HepG2 (cell line): ENCODE measurements at regions not wholly inside any gene's neighbourhood (a gene's known extent, or its start where the extent isn't known, plus 50 kb on each side); places are given as distances from the start of the nearest gene placed in this dataset.

ENCODE experiments used
- ATAC-seq: fragments of 200-7000 bp; cut with Tn5 transposase; 3 replicates; pipeline ENCODE4 v1.9.1; 2020; ENCODE audit warnings: mild to moderate bottlenecking, moderate library complexity
- BruUV-seq: library from RNA; stranded (reverse); fragments of 400-500 nt; replicated peaks from 2 replicates; lab custom pipeline; 2021; lab: Mats Ljungman, UMichigan
- CTCF ChIA-PET: fragments of 300-600 bp; formaldehyde crosslinking; extraction: SDS; loops from one replicate; lab custom pipeline; 2021; ENCODE audit warnings: low total read pairs, inconsistent platforms, low intra/inter-chr PET ratio; lab: Yijun Ruan, JAX
- POLR2A ChIA-PET: fragments of 350-600 bp; sonication (Branson Sonifier 250); formaldehyde crosslinking; loops from one replicate; lab custom pipeline; 2020; ENCODE audit warnings: antibody characterized with exemption, inconsistent platforms; lab: Yijun Ruan, JAX
- DNase-seq: peaks from one replicate; pipeline ENCODE4 v3.0.0-alpha.2; 2015; ENCODE audit warnings: low spot score
- FAIRE-seq: peaks from 3 replicates; lab custom pipeline; 2011; peaks lifted over from hg19 to GRCh38; lab: Jason Lieb, UNC
- H2AFZ ChIP-seq: one replicate; pipeline ENCODE4 v1.6.1; 2011; ENCODE audit warnings: low read length, inconsistent platforms
- H3K27ac ChIP-seq: fragments of 300-600 bp; 3 replicates; pipeline ENCODE4 v1.8.0; 2011; ENCODE audit warnings: mixed run types, mild to moderate bottlenecking, mixed read lengths, low read length, inconsistent platforms; ENCODE audit not compliant: insufficient read depth; ENCODE audit errors: extremely low read length
- H3K27me3 ChIP-seq, 2 experiments: fragments of 200-600 bp in 1 of 2; 2 replicates in 1 of 2; 3 replicates in 1 of 2; pipeline versions ENCODE4 v1.6.0 to v1.8.0; 2011; ENCODE audit warnings: low read length in 2 of 2, mild to moderate bottlenecking in 2 of 2, moderate library complexity in 2 of 2, inconsistent platforms in 1 of 2; ENCODE audit not compliant: insufficient read depth in 2 of 2, control insufficient read depth in 1 of 2
- H3K36me3 ChIP-seq, 2 experiments: fragments of 200-600 bp in 1 of 2; replicated peaks in 1 of 2; 2 replicates in 1 of 2; 3 replicates in 1 of 2; pipeline versions ENCODE4 v1.5.1 to v1.8.0; 2011; ENCODE audit warnings: low read length in 2 of 2, inconsistent platforms in 1 of 2; ENCODE audit not compliant: insufficient read depth in 2 of 2, control insufficient read depth in 1 of 2
- H3K4me1 ChIP-seq: 2 replicates; pipeline ENCODE4 v1.5.1; 2012; ENCODE audit warnings: low read length, inconsistent platforms; ENCODE audit not compliant: insufficient read depth
- H3K4me2 ChIP-seq: 2 replicates; pipeline ENCODE4 v1.6.0; 2011; ENCODE audit warnings: low read depth, low read length, inconsistent platforms
- H3K4me3 ChIP-seq, 3 experiments: fragments of 200-600 bp in 1 of 3; sonication (generic), shearing (Covaris generic) in 1 of 3; replicated peaks in 1 of 3; 2 replicates each; pipeline ENCODE4 v1.5.1; 2011 to 2016; ENCODE audit warnings: low read length in 3 of 3, inconsistent platforms in 2 of 3, low read depth in 2 of 3, mild to moderate bottlenecking in 2 of 3, control low read depth in 1 of 3, mixed read lengths in 1 of 3; ENCODE audit not compliant: insufficient read depth in 1 of 3
- H3K79me2 ChIP-seq: one replicate; pipeline ENCODE4 v1.6.1; 2011; ENCODE audit warnings: low read length, inconsistent platforms; ENCODE audit not compliant: insufficient read depth
- H3K9ac ChIP-seq: 2 replicates; pipeline ENCODE4 v1.6.0; 2011; ENCODE audit warnings: mild to moderate bottlenecking, low read depth, low read length, inconsistent platforms; ENCODE audit not compliant: insufficient read depth
- H3K9me3 ChIP-seq: 2 replicates; pipeline ENCODE4 v1.5.1; 2012; ENCODE audit warnings: mild to moderate bottlenecking, low read length
- H4K20me1 ChIP-seq: 2 replicates; pipeline ENCODE4 v1.6.0; 2011; ENCODE audit warnings: inconsistent platforms, mild to moderate bottlenecking, low read length, moderate library complexity; ENCODE audit not compliant: insufficient read depth
- ADNP ChIP-seq: sonication (generic); formaldehyde crosslinking; IDR thresholded peaks from 2 replicates; pipeline ENCODE4 v1.4.0; 2020; ENCODE audit warnings: missing genetic modification reagents
- CSRNP1 ChIP-seq: sonication (generic); formaldehyde crosslinking; IDR thresholded peaks from 2 replicates; pipeline ENCODE4 v1.8.1; 2023; ENCODE audit warnings: mild to moderate bottlenecking, missing genetic modification reagents
- FOSL1 ChIP-seq: sonication (generic); formaldehyde crosslinking; IDR thresholded peaks from 2 replicates; pipeline ENCODE4 v1.9.0; 2021; ENCODE audit warnings: missing genetic modification reagents, borderline replicate concordance
- FOXK2 ChIP-seq: fragments of 450-650 bp; IDR thresholded peaks from 2 replicates; pipeline ENCODE4 v1.6.1; 2016
- GATA4 ChIP-seq: sonication (generic); IDR thresholded peaks from 2 replicates; pipeline ENCODE4 v1.6.1; 2016; ENCODE audit warnings: antibody characterized with exemption, low read depth, borderline replicate concordance
- IKZF1 ChIP-seq: fragments of 450-650 bp; IDR thresholded peaks from 2 replicates; pipeline ENCODE4 v1.7.1; 2016
- MXI1 ChIP-seq: IDR thresholded peaks from 3 replicates; pipeline ENCODE4 v1.6.1; 2012; ENCODE audit warnings: low read depth, low read length, inconsistent platforms, borderline replicate concordance
- PCBP2 ChIP-seq: fragments of 200-400 bp; formaldehyde crosslinking; optimal IDR thresholded peaks from 2 replicates; pipeline ENCODE3; 2018; ENCODE audit warnings: low read length, low read depth; ENCODE audit not compliant: poor library complexity, severe bottlenecking
- RARG ChIP-seq: sonication (generic); formaldehyde crosslinking; IDR thresholded peaks from 2 replicates; pipeline ENCODE4 v1.4.0; 2020; ENCODE audit warnings: low read depth, mild to moderate bottlenecking, missing genetic modification reagents
- SMAD3 ChIP-seq: sonication (generic); formaldehyde crosslinking; IDR thresholded peaks from 2 replicates; pipeline ENCODE4 v1.4.0; 2020; ENCODE audit warnings: missing genetic modification reagents
- TAF1 ChIP-seq: sonication (generic); formaldehyde crosslinking; IDR thresholded peaks from 2 replicates; pipeline ENCODE4 v1.4.0; 2020; ENCODE audit warnings: missing genetic modification reagents
- TFAP4 ChIP-seq: sonication (generic); IDR thresholded peaks from 2 replicates; pipeline ENCODE4 v1.6.1; 2016; ENCODE audit warnings: low read depth, borderline replicate concordance
- ZFP90 ChIP-seq: sonication (generic); formaldehyde crosslinking; IDR thresholded peaks from 2 replicates; pipeline ENCODE4 v1.8.0; 2022; ENCODE audit warnings: missing genetic modification reagents, mild to moderate bottlenecking, inconsistent platforms, borderline replicate concordance
- ZNF382 ChIP-seq: sonication (generic); formaldehyde crosslinking; IDR thresholded peaks from 2 replicates; pipeline ENCODE4 v1.5.0; 2020; ENCODE audit warnings: missing genetic modification reagents, mild to moderate bottlenecking, borderline replicate concordance
- ZNF552 ChIP-seq: sonication (generic); formaldehyde crosslinking; IDR thresholded peaks from 2 replicates; pipeline ENCODE4 v1.9.0; 2022; ENCODE audit warnings: missing genetic modification reagents, mild to moderate bottlenecking, borderline replicate concordance
- ZNF605 ChIP-seq: sonication (generic); formaldehyde crosslinking; IDR thresholded peaks from 2 replicates; pipeline ENCODE4 v1.8.0; 2022; ENCODE audit warnings: mild to moderate bottlenecking, missing genetic modification reagents
- ZNF850 ChIP-seq: sonication (generic); formaldehyde crosslinking; conservative IDR thresholded peaks from 2 replicates; pipeline ENCODE4 v1.9.0; 2021; ENCODE audit warnings: mild to moderate bottlenecking, missing genetic modification reagents
- ZNF891 ChIP-seq: sonication (generic); formaldehyde crosslinking; IDR thresholded peaks from 2 replicates; pipeline ENCODE4 v1.5.0; 2020; ENCODE audit warnings: mild to moderate bottlenecking, missing genetic modification reagents
- WGBS: methylation state at CpG from one replicate; pipeline ENCODE4 v1.1.6; 2017; ENCODE audit warnings: low lambda C conversion rate; 5-methylcytosine and 5-hydroxymethylcytosine counted together
- in situ Hi-C: cut with HindIII; loops from 2 replicates; pipeline ENCODE4 v1.10.0; 2017; ENCODE audit warnings: low pct_unique_long_range_greater_than_20kb; ENCODE audit not compliant: extremely low pct_ligation_motif_present
- intact Hi-C: fragments of 100-400 bp; cut with micrococcal nuclease; formaldehyde crosslinking; loops from one replicate; pipeline ENCODE4 v1.10.0; 2022; ENCODE audit not compliant: unreplicated experiment
- TF ChIP-seq, protein P1 (sequence below): sonication (generic); formaldehyde crosslinking; IDR thresholded peaks from 2 replicates; pipeline ENCODE4 v1.8.0; 2022; ENCODE audit warnings: missing genetic modification reagents, mild to moderate bottlenecking, borderline replicate concordance
- TF ChIP-seq, protein P2 (sequence below): sonication (generic); formaldehyde crosslinking; IDR thresholded peaks from 2 replicates; pipeline ENCODE4 v1.9.0; 2021; ENCODE audit warnings: missing genetic modification reagents, borderline replicate concordance

DNA sequence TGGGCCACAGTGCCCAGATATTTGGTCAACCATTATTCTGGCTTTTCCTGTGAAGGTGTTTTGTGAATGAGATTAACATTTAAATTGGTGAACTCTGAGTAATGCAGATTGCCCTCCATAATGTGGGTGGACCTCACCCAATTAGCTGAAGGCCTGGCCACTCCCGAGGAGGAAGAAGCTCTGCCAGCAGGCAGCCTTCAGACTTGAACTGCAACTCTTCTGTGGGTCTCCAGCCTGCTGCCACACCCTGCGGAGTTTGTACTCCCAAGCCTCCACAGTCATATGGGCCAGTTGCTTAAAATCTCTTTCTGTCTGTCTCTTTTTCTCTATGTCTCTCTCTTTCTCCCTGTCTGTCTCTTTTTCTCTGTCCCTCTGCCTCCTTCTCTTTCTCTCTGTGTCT lies 262.7 kb downstream of the MYCN start:
- ChIA-PET CTCF (no interaction called here), POLR2A (no interaction called here)
- Histone ChIP-seq H4K20me1 (no peaks in the 10 kb centered on the region), H3K27me3 (0 out of 5 replicates have a peak, but pooled peaks cover 0 to 4% of the 10 kb centered on the region in 2 experiments), H2AFZ (no peak overlapping the region), H3K27ac (no peak overlapping the region), H3K4me1 (peaks cover 11% of the 10 kb centered on the region; the same call in 1 of the 2 replicates), H3K79me2 (no peaks in the 10 kb centered on the region), H3K4me3 (no peak overlapping the region), H3K9me3 (no peaks in the 10 kb centered on the region), H3K36me3 (no peaks in the 10 kb centered on the region), H3K9ac (no peak overlapping the region), H3K4me2 (no peak overlapping the region)
- 49% methylated on average over 2 of the region's 2 CpGs for WGBS
- FAIRE-seq (no peak), ATAC-seq (no peak), DNase-seq (no peak)
- intact Hi-C loops (no loop called here), in situ Hi-C loops (no loop called here)
- no TSS peak for BruUV-seq
- no peak for TF ChIP-seq TAF1 (CRISPR knock-in tag)
- no peak for TF ChIP-seq RARG
- no peak for TF ChIP-seq FOXK2
- TF ChIP-seq ZFP90 (CRISPR knock-in tag) = no peak
- no peak for TF ChIP-seq MXI1
- TF ChIP-seq SMAD3 (CRISPR knock-in tag) = no peak
- no peak for TF ChIP-seq ZNF605 (CRISPR knock-in tag)
- TF ChIP-seq ADNP (CRISPR knock-in tag) = no peak
- TF ChIP-seq FOSL1 (CRISPR knock-in tag) = no peak
- no peak for TF ChIP-seq ZNF382 (CRISPR knock-in tag)
- TF ChIP-seq ZNF552 (CRISPR knock-in tag) = no peak
- TF ChIP-seq, protein P1, sequence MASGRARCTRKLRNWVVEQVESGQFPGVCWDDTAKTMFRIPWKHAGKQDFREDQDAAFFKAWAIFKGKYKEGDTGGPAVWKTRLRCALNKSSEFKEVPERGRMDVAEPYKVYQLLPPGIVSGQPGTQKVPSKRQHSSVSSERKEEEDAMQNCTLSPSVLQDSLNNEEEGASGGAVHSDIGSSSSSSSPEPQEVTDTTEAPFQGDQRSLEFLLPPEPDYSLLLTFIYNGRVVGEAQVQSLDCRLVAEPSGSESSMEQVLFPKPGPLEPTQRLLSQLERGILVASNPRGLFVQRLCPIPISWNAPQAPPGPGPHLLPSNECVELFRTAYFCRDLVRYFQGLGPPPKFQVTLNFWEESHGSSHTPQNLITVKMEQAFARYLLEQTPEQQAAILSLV (CRISPR knock-in tag) = no peak
- TF ChIP-seq GATA4 = no peak
- TF ChIP-seq PCBP2 = no peak
- TF ChIP-seq, protein P2, sequence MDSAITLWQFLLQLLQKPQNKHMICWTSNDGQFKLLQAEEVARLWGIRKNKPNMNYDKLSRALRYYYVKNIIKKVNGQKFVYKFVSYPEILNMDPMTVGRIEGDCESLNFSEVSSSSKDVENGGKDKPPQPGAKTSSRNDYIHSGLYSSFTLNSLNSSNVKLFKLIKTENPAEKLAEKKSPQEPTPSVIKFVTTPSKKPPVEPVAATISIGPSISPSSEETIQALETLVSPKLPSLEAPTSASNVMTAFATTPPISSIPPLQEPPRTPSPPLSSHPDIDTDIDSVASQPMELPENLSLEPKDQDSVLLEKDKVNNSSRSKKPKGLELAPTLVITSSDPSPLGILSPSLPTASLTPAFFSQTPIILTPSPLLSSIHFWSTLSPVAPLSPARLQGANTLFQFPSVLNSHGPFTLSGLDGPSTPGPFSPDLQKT (CRISPR knock-in tag) = no peak
- no peak for TF ChIP-seq TFAP4
- TF ChIP-seq CSRNP1 (CRISPR knock-in tag) = no peak
- TF ChIP-seq ZNF891 (CRISPR knock-in tag) = no peak
- no peak for TF ChIP-seq IKZF1
- no peak for TF ChIP-seq ZNF850 (CRISPR knock-in tag)
